Calu3 (cell line): ENCODE measurements at regions not wholly inside any gene's neighbourhood (a gene's known extent, or its start where the extent isn't known, plus 50 kb on each side); places are given as distances from the start of the nearest gene placed in this dataset.
A peak's percentile ranks its signal among the peaks of the same experiment; 100 is the strongest.

Experiments used
- BruUV-seq: library from RNA; stranded (reverse); fragments of 400-500 nt; replicated peaks from 2 replicates; lab custom pipeline; 2021; lab: Mats Ljungman, UMichigan
- CTCF ChIA-PET: fragments of 300-600 bp; sonication (Branson Sonifier 250); formaldehyde crosslinking; loops from one replicate; lab custom pipeline; 2022; ENCODE audit warnings: antibody characterized with exemption; lab: Charles Lee
- DNase-seq: peaks from one replicate; pipeline ENCODE4 v3.0.0; 2022
- H3K27ac Mint-ChIP-seq: one replicate; pipeline ENCODE4 v1.8.0; 2022; ENCODE audit warnings: mixed read lengths; ENCODE audit not compliant: unreplicated experiment
- H3K27me3 Mint-ChIP-seq: one replicate; pipeline ENCODE4 v1.8.0; 2022; ENCODE audit warnings: mixed read lengths; ENCODE audit not compliant: unreplicated experiment
- H3K36me3 Mint-ChIP-seq: one replicate; pipeline ENCODE4 v1.8.0; 2022; ENCODE audit warnings: mild to moderate bottlenecking, moderate library complexity, mixed read lengths; ENCODE audit not compliant: insufficient read depth, unreplicated experiment
- H3K4me1 Mint-ChIP-seq: one replicate; pipeline ENCODE4 v1.8.0; 2022; ENCODE audit warnings: mild to moderate bottlenecking, low read depth, mixed read lengths; ENCODE audit not compliant: unreplicated experiment
- H3K4me3 Mint-ChIP-seq: one replicate; pipeline ENCODE4 v1.8.0; 2022; ENCODE audit warnings: mild to moderate bottlenecking, low read depth, moderate library complexity, mixed read lengths; ENCODE audit not compliant: unreplicated experiment
- H3K9me3 Mint-ChIP-seq: one replicate; pipeline ENCODE4 v1.8.0; 2022; ENCODE audit warnings: low read depth, mixed read lengths; ENCODE audit not compliant: unreplicated experiment
- intact Hi-C: fragments of 100-400 bp; cut with micrococcal nuclease; formaldehyde crosslinking; loops from one replicate; pipeline ENCODE4 v1.10.0; 2022; ENCODE audit not compliant: unreplicated experiment
- TF ChIP-seq, protein P1 (sequence below): fragments of 200-600 bp; IDR thresholded peaks from one replicate; pipeline ENCODE4 v1.8.0; 2022; ENCODE audit warnings: antibody characterized with exemption; ENCODE audit not compliant: unreplicated experiment

DNA sequence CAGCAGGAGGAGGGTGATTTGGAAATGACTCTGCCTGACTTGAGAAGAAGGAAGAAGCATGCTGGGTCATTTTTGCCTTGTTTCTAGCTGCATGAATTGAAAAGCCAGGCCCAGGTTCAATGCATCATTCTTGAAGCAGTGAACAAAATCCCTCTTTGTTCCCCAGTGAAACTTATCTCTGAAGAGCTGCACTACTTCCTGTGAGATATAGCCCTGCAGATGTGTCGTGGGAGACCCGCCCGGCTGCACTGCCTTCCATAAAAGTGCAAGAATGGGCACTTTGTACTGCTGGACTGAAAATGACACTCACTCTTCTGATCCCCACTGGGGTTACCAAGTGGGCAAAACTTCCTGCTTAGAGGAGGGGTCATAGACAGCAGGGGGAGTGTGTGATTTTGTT, 249.2 kb upstream of the NFIA start:
- intact Hi-C loops = loop anchor here (2.0 to 5.0 kb wide), 2 partner anchors 91 to 260 kb away; no protein-coding TSS in a partner anchor
- CTCF ChIA-PET = interaction anchor here (0.5 to 0.8 kb wide), 4 partner anchors 9 to 636 kb away, joined by 3 to 6 read pairs (median 3); no protein-coding TSS in a partner anchor
- DNase-seq = peak; percentile 49
- TF ChIP-seq, protein P1, sequence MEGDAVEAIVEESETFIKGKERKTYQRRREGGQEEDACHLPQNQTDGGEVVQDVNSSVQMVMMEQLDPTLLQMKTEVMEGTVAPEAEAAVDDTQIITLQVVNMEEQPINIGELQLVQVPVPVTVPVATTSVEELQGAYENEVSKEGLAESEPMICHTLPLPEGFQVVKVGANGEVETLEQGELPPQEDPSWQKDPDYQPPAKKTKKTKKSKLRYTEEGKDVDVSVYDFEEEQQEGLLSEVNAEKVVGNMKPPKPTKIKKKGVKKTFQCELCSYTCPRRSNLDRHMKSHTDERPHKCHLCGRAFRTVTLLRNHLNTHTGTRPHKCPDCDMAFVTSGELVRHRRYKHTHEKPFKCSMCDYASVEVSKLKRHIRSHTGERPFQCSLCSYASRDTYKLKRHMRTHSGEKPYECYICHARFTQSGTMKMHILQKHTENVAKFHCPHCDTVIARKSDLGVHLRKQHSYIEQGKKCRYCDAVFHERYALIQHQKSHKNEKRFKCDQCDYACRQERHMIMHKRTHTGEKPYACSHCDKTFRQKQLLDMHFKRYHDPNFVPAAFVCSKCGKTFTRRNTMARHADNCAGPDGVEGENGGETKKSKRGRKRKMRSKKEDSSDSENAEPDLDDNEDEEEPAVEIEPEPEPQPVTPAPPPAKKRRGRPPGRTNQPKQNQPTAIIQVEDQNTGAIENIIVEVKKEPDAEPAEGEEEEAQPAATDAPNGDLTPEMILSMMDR = no peak
- no TSS peak for BruUV-seq
- H3K27me3 Mint-ChIP-seq = no peaks in the 10 kb centered on the region
- no peak overlapping the region for H3K4me3 Mint-ChIP-seq
- H3K36me3 Mint-ChIP-seq = no peaks in the 10 kb centered on the region
- peak overlapping the region; percentile 58 for H3K27ac Mint-ChIP-seq
- H3K4me1 Mint-ChIP-seq = peaks cover 23% of the 10 kb centered on the region
- no peaks in the 10 kb centered on the region for H3K9me3 Mint-ChIP-seq

DNA sequence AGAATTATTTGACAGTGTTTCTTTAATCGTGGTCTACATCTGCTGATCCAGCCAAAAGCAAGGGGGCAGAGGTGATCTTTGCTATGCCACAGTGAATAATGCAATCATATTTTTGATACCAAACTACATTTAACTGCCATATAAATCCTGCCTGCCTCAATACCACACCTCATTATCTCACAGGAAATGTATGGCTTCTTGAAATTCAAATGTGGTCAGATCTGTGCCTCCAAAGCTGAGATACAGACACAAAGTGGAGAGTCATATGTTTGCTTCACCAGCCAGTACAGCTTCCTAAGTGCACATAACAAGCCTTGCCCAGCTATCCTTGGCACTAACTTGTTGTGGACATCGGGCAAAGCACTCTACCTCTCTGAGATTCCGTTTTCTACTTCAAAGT, 250.0 kb upstream of the NFIA start:
- no peaks in the 10 kb centered on the region for H3K9me3 Mint-ChIP-seq
- peak overlapping the region; percentile 58 for H3K27ac Mint-ChIP-seq
- TF ChIP-seq, protein P1 = no peak
- H3K36me3 Mint-ChIP-seq = no peaks in the 10 kb centered on the region
- no peaks in the 10 kb centered on the region for H3K27me3 Mint-ChIP-seq
- BruUV-seq = no TSS peak
- intact Hi-C loops = loop anchor here (2.0 to 5.0 kb wide), 2 partner anchors 90 to 260 kb away; no protein-coding TSS in a partner anchor
- no peak for DNase-seq
- no peak overlapping the region for H3K4me3 Mint-ChIP-seq
- CTCF ChIA-PET = interaction anchor here (0.6 kb wide), 1 partner anchor 637 kb away, joined by 6 read pairs; no protein-coding TSS in a partner anchor
- H3K4me1 Mint-ChIP-seq = peaks cover 23% of the 10 kb centered on the region

GRCh38 chr1:60831780-60832179, 250.6 kb upstream of the NFIA start:
- no peaks in the 10 kb centered on the region for H3K36me3 Mint-ChIP-seq
- TF ChIP-seq, protein P1 = no peak
- CTCF ChIA-PET = interaction anchor here (0.7 kb wide), 1 partner anchor 617 kb away, joined by 3 read pairs; no protein-coding TSS in a partner anchor
- H3K9me3 Mint-ChIP-seq = no peaks in the 10 kb centered on the region
- H3K27ac Mint-ChIP-seq = no peak overlapping the region
- peaks cover 23% of the 10 kb centered on the region for H3K4me1 Mint-ChIP-seq
- no peak overlapping the region for H3K4me3 Mint-ChIP-seq
- DNase-seq = no peak
- H3K27me3 Mint-ChIP-seq = no peaks in the 10 kb centered on the region
- intact Hi-C loops = loop anchor here (2.0 to 5.0 kb wide), 2 partner anchors 89 to 259 kb away; no protein-coding TSS in a partner anchor
- no TSS peak for BruUV-seq

GRCh38 chr1:60828944-60829343, 253.4 kb upstream of the NFIA start:
- no peaks in the 10 kb centered on the region for H3K36me3 Mint-ChIP-seq
- no peaks in the 10 kb centered on the region for H3K9me3 Mint-ChIP-seq
- H3K27ac Mint-ChIP-seq = no peak overlapping the region
- BruUV-seq = no TSS peak
- no peak overlapping the region for H3K4me3 Mint-ChIP-seq
- TF ChIP-seq, protein P1 = no peak
- H3K4me1 Mint-ChIP-seq = peaks cover 23% of the 10 kb centered on the region
- H3K27me3 Mint-ChIP-seq = no peaks in the 10 kb centered on the region
- CTCF ChIA-PET = no interaction called here
- intact Hi-C loops = no loop called here
- no peak for DNase-seq
